ENCODE measurements at regions not wholly inside any gene's neighbourhood (a gene's known extent, or its start where the extent isn't known, plus 50 kb on each side); places are given as distances from the start of the nearest gene placed in this dataset.
A peak's percentile ranks its signal among the peaks of the same experiment; 100 is the strongest.

DNA sequence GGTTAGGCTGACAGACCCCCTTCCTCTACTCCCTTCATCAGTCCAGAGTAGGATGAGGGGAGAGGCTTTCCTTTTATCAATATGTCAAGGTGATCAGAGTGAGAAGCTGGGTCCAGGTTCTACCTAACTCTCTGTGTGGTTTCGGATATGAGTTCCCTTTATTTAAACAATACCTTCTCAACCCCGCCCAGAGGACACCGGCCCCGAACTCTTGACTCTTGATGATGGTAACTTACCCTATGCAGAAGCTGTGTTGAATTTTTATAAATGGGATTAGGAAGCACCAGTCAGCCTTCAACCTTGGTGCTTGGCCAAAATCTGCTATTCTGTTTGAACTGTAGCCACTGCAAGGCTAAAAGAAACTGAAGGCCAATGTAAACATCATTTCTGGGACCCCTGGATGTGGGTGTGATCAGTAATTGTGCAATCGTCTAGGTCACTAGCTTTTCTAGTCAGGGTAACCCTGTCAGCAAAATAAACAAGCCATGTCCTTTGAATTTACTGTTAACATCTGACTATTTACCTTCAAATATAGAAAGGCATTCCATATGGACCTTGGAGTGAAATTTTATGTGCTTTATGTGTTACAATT is 398.3 kb downstream of the SEC16B start:
- no peak overlapping the region for H3K4ac ChIP-seq (ENCODE audit: low read length)
- no peak overlapping the region for H2BK15ac ChIP-seq (ENCODE audit: low read length)
- peaks cover 0 to 2% of the 10 kb centered on the region in 2 donors for H3K9me3 ChIP-seq (replicated peaks in 1 of 2; ENCODE audit: control insufficient read depth in 2 of 2, insufficient read depth in 1 of 2, low read depth in 1 of 2, low read length in 2 of 2)
- no peak overlapping the region for H3K4me3 ChIP-seq (ENCODE audit: low read length in 2 of 2)
- no CpG with 5 or more reads among the region's 5 CpGs for WGBS, 2 donors (ENCODE audit: extremely low coverage in 2 of 2, insufficient read length in 2 of 2, insufficient replicate concordance in 1 of 2)
- H4K8ac ChIP-seq (ENCODE audit: low read depth, low read length) = no peak overlapping the region
- H3K27ac ChIP-seq (replicated peaks; ENCODE audit: low read length) = no peak overlapping the region
- H2BK12ac ChIP-seq (ENCODE audit: low read length) = no peak overlapping the region
- no peak overlapping the region for H3K9ac ChIP-seq (ENCODE audit: low read depth, low read length, poor library complexity)
- no peak overlapping the region for H3K18ac ChIP-seq (ENCODE audit: low read length)
- no peak overlapping the region for H3K4me2 ChIP-seq (ENCODE audit: insufficient read depth, low read length, poor library complexity, severe bottlenecking)
- H4K91ac ChIP-seq (ENCODE audit: low read depth, low read length, poor library complexity) = no peak overlapping the region
- no peaks in the 10 kb centered on the region for H3K27me3 ChIP-seq (ENCODE audit: control insufficient read depth in 3 of 3, insufficient read depth in 3 of 3, low read depth in 1 of 3, low read length in 3 of 3)
- no peak overlapping the region for H3K23ac ChIP-seq (ENCODE audit: low read depth, low read length, poor library complexity)
- H2AFZ ChIP-seq (ENCODE audit: low read length) = no peak overlapping the region
- no peak overlapping the region for H2AK5ac ChIP-seq (ENCODE audit: low read depth, low read length)
- DNase-seq (ENCODE audit: low spot score) = no peak
- no peaks in the 10 kb centered on the region for H3K79me1 ChIP-seq (ENCODE audit: low read depth, low read length)
- H3K14ac ChIP-seq (ENCODE audit: low read length) = no peak overlapping the region
- H3K36me3 ChIP-seq (replicated peaks in 1 of 2; ENCODE audit: control insufficient read depth in 2 of 2, insufficient read depth in 2 of 2, low read length in 2 of 2) = no peaks in the 10 kb centered on the region
- no peak overlapping the region for H2BK5ac ChIP-seq (ENCODE audit: low read length)
- peaks cover 0 to 8% of the 10 kb centered on the region in 2 donors for H3K4me1 ChIP-seq (ENCODE audit: control insufficient read depth in 2 of 2, insufficient read depth in 1 of 2, low read depth in 1 of 2, low read length in 2 of 2)
- H2BK120ac ChIP-seq (ENCODE audit: low read depth, low read length) = no peak overlapping the region

DNA sequence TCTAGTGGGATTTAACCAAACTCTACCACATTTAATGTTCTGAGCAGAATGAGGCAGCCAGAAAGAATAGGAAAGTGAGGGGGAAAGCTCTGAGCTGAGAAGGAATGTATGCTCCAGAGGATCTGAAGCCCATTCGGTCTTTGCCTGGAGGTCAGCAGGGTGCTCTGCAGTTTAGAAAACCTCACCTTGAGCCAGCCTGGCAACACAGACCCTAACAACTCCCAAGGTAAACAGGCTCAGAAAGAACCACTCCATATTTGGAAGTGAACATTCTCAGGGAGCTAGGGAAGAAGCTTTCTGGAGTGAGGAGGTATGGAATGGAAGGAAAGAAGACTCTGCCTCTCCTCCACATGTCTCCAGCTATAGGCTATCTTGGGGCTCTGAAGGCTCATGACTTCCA is 398.8 kb downstream of the SEC16B start:
- Histone ChIP-seq H3K4me3 (ENCODE audit: low read length in 2 of 2) (no peak overlapping the region), H3K14ac (ENCODE audit: low read length) (no peak overlapping the region), H3K18ac (ENCODE audit: low read length) (no peak overlapping the region), H2BK15ac (ENCODE audit: low read length) (no peak overlapping the region), H3K27me3 (ENCODE audit: control insufficient read depth in 3 of 3, insufficient read depth in 3 of 3, low read depth in 1 of 3, low read length in 3 of 3) (no peaks in the 10 kb centered on the region), H3K4me1 (ENCODE audit: control insufficient read depth in 2 of 2, insufficient read depth in 1 of 2, low read depth in 1 of 2, low read length in 2 of 2) (peaks cover 0 to 8% of the 10 kb centered on the region in 2 donors), H3K36me3 (replicated peaks in 1 of 2; ENCODE audit: control insufficient read depth in 2 of 2, insufficient read depth in 2 of 2, low read length in 2 of 2) (no peaks in the 10 kb centered on the region), H3K4me2 (ENCODE audit: insufficient read depth, low read length, poor library complexity, severe bottlenecking) (no peak overlapping the region), H2BK12ac (ENCODE audit: low read length) (no peak overlapping the region), H3K23ac (ENCODE audit: low read depth, low read length, poor library complexity) (no peak overlapping the region), H2AK5ac (ENCODE audit: low read depth, low read length) (no peak overlapping the region), H3K9me3 (replicated peaks in 1 of 2; ENCODE audit: control insufficient read depth in 2 of 2, insufficient read depth in 1 of 2, low read depth in 1 of 2, low read length in 2 of 2) (peaks cover 0 to 2% of the 10 kb centered on the region in 2 donors), H2BK5ac (ENCODE audit: low read length) (no peak overlapping the region), H3K79me1 (ENCODE audit: low read depth, low read length) (no peaks in the 10 kb centered on the region), H4K8ac (ENCODE audit: low read depth, low read length) (no peak overlapping the region), H3K27ac (replicated peaks; ENCODE audit: low read length) (no peak overlapping the region), H2BK120ac (ENCODE audit: low read depth, low read length) (no peak overlapping the region), H2AFZ (ENCODE audit: low read length) (no peak overlapping the region), H3K9ac (ENCODE audit: low read depth, low read length, poor library complexity) (no peak overlapping the region), H3K4ac (ENCODE audit: low read length) (no peak overlapping the region), H4K91ac (ENCODE audit: low read depth, low read length, poor library complexity) (no peak overlapping the region)
- no CpG with 5 or more reads among the region's 1 CpG for WGBS, 2 donors (ENCODE audit: extremely low coverage in 2 of 2, insufficient read length in 2 of 2, insufficient replicate concordance in 1 of 2)
- DNase-seq (ENCODE audit: low spot score) = no peak

DNA sequence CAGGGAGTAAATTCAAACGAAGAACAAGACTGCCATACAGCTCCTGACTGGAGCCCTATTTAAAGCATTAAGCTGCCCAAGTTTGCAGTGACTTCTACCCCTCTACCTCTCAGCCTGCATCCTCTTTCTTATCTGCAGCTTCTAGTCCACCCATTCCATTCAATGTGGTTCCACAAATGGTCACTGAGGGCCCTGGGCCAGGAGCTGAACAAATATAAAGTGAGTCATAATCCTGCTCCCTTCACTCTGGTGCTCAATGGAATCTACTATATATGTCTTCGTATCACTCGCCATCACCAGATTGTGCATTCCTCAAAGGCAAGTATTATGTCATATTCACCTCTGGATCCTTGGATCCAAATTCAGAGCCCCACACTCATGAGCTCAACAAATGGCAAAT is 398.7 kb downstream of the BRINP2 start:
- no peak for DNase-seq (ENCODE audit: low spot score)
- Histone ChIP-seq H3K4ac (ENCODE audit: low read length) (no peak overlapping the region), H3K27me3 (ENCODE audit: control insufficient read depth in 3 of 3, insufficient read depth in 3 of 3, low read depth in 1 of 3, low read length in 3 of 3) (no peaks in the 10 kb centered on the region), H3K79me1 (ENCODE audit: low read depth, low read length) (no peaks in the 10 kb centered on the region), H3K4me2 (ENCODE audit: insufficient read depth, low read length, poor library complexity, severe bottlenecking) (no peak overlapping the region), H2BK12ac (ENCODE audit: low read length) (no peak overlapping the region), H3K9me3 (replicated peaks in 1 of 2; ENCODE audit: control insufficient read depth in 2 of 2, insufficient read depth in 1 of 2, low read depth in 1 of 2, low read length in 2 of 2) (peaks cover 0 to 2% of the 10 kb centered on the region in 2 donors), H3K18ac (ENCODE audit: low read length) (no peak overlapping the region), H2AK5ac (ENCODE audit: low read depth, low read length) (no peak overlapping the region), H3K36me3 (replicated peaks in 1 of 2; ENCODE audit: control insufficient read depth in 2 of 2, insufficient read depth in 2 of 2, low read length in 2 of 2) (no peaks in the 10 kb centered on the region), H3K4me1 (ENCODE audit: control insufficient read depth in 2 of 2, insufficient read depth in 1 of 2, low read depth in 1 of 2, low read length in 2 of 2) (peaks cover 0 to 8% of the 10 kb centered on the region in 2 donors), H3K4me3 (ENCODE audit: low read length in 2 of 2) (no peak overlapping the region), H2BK15ac (ENCODE audit: low read length) (no peak overlapping the region), H4K91ac (ENCODE audit: low read depth, low read length, poor library complexity) (no peak overlapping the region), H3K23ac (ENCODE audit: low read depth, low read length, poor library complexity) (no peak overlapping the region), H2BK120ac (ENCODE audit: low read depth, low read length) (no peak overlapping the region), H4K8ac (ENCODE audit: low read depth, low read length) (no peak overlapping the region), H2AFZ (ENCODE audit: low read length) (no peak overlapping the region), H3K14ac (ENCODE audit: low read length) (no peak overlapping the region), H3K27ac (replicated peaks; ENCODE audit: low read length) (no peak overlapping the region), H3K9ac (ENCODE audit: low read depth, low read length, poor library complexity) (no peak overlapping the region), H2BK5ac (ENCODE audit: low read length) (no peak overlapping the region)
- WGBS, 2 donors (ENCODE audit: extremely low coverage in 2 of 2, insufficient read length in 2 of 2, insufficient replicate concordance in 1 of 2) = no CpG with 5 or more reads among the region's 3 CpGs

DNA sequence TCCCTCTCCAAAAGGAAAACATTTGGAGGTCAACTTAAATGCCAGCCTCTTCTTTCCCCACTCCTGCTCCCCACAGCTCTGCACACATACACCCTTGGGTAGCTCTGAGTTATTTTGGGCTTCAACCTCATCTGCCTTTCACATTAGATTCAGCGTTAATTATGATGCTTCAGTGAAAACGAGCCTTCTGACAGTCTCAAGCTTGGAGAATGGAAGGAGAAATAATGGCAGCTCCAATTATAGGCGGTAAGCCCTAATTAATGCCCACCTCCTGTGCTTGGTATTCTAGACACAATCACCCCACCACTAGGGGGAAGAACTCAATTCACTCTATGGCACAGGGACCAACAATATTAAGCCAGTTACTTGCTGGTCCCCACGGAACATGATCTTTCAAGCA is 397.9 kb downstream of the BRINP2 start:
- Histone ChIP-seq H2BK15ac (ENCODE audit: low read length) (no peak overlapping the region), H3K9ac (ENCODE audit: low read depth, low read length, poor library complexity) (no peak overlapping the region), H2BK5ac (ENCODE audit: low read length) (no peak overlapping the region), H2BK12ac (ENCODE audit: low read length) (no peak overlapping the region), H3K9me3 (replicated peaks in 1 of 2; ENCODE audit: control insufficient read depth in 2 of 2, insufficient read depth in 1 of 2, low read depth in 1 of 2, low read length in 2 of 2) (peaks cover 0 to 2% of the 10 kb centered on the region in 2 donors), H3K4ac (ENCODE audit: low read length) (no peak overlapping the region), H3K4me1 (ENCODE audit: control insufficient read depth in 2 of 2, insufficient read depth in 1 of 2, low read depth in 1 of 2, low read length in 2 of 2) (peaks cover 0 to 8% of the 10 kb centered on the region in 2 donors), H3K4me2 (ENCODE audit: insufficient read depth, low read length, poor library complexity, severe bottlenecking) (no peak overlapping the region), H3K18ac (ENCODE audit: low read length) (no peak overlapping the region), H3K4me3 (ENCODE audit: low read length in 2 of 2) (no peak overlapping the region), H4K91ac (ENCODE audit: low read depth, low read length, poor library complexity) (no peak overlapping the region), H2AFZ (ENCODE audit: low read length) (no peak overlapping the region), H3K14ac (ENCODE audit: low read length) (no peak overlapping the region), H3K36me3 (replicated peaks in 1 of 2; ENCODE audit: control insufficient read depth in 2 of 2, insufficient read depth in 2 of 2, low read length in 2 of 2) (no peaks in the 10 kb centered on the region), H3K79me1 (ENCODE audit: low read depth, low read length) (no peaks in the 10 kb centered on the region), H3K27me3 (ENCODE audit: control insufficient read depth in 3 of 3, insufficient read depth in 3 of 3, low read depth in 1 of 3, low read length in 3 of 3) (no peaks in the 10 kb centered on the region), H2BK120ac (ENCODE audit: low read depth, low read length) (no peak overlapping the region), H4K8ac (ENCODE audit: low read depth, low read length) (no peak overlapping the region), H3K27ac (replicated peaks; ENCODE audit: low read length) (peak overlapping the region; percentile 2), H3K23ac (ENCODE audit: low read depth, low read length, poor library complexity) (no peak overlapping the region), H2AK5ac (ENCODE audit: low read depth, low read length) (no peak overlapping the region)
- WGBS, 2 donors (ENCODE audit: extremely low coverage in 2 of 2, insufficient read length in 2 of 2, insufficient replicate concordance in 1 of 2) = no CpG with 5 or more reads among the region's 4 CpGs
- peak; percentile 47 for DNase-seq (ENCODE audit: low spot score)

All from neuronal stem cell (in vitro differentiated cells).